Upper lobe of left lung (tissue), 4 donors: ENCODE measurements at regions not wholly inside any gene's neighbourhood (a gene's known extent, or its start where the extent isn't known, plus 50 kb on each side); places are given as distances from the start of the nearest gene placed in this dataset.

Source experiments
- POLR2A ChIP-seq, 4 donors: fragments of 450-650 bp; IDR thresholded peaks; one replicate each; pipeline ENCODE4 v1.5.1; 2016 to 2017; ENCODE audit warnings: antibody characterized with exemption in 4 of 4, mild to moderate bottlenecking in 2 of 4
- POLR2AphosphoS5 ChIP-seq, 2 donors: sonication (generic); formaldehyde crosslinking; IDR thresholded peaks; one replicate each; pipeline ENCODE4 v1.5.1; 2017; ENCODE audit warnings: antibody characterized with exemption in 2 of 2
- TF ChIP-seq, protein P1 (sequence below), 6 experiments: fragments of 450-650 bp in 4 of 6; fragments of 200-600 bp in 2 of 6; sonication (generic) in 2 of 6; IDR thresholded peaks; one replicate each; pipeline ENCODE4 v1.5.1; 2016 to 2019; ENCODE audit warnings: antibody characterized with exemption in 6 of 6

DNA sequence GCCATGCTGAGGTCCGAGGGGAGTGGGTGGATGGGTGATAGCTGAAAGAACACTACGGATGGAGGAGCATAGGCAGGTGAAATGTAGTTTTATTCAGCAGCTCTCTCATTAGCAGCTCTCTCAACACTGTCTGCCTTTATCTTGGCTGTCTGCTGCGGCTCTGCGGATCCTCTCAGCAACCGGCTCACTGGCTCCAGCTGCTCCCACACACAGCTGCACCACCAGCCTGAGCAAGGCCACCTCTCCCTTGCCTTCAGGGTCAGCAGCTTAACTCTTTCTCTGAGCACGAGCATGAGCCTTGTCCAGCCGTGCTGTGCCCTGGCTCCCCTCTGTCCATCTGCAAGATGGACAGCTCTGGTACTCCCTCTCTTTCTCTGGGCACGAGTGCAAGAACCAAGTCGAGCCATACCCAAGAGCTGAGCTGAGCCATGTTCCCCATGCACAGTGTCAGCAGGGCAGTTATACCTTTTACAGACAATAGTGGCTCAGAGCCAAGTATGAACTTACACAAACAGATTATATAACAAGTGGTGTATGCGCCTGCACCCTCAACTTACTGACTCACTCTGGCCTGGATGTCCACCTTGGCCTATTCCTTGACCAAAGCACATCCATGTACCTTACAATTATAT, 108.5 kb downstream of the MACIR start:
- TF ChIP-seq, protein P1, sequence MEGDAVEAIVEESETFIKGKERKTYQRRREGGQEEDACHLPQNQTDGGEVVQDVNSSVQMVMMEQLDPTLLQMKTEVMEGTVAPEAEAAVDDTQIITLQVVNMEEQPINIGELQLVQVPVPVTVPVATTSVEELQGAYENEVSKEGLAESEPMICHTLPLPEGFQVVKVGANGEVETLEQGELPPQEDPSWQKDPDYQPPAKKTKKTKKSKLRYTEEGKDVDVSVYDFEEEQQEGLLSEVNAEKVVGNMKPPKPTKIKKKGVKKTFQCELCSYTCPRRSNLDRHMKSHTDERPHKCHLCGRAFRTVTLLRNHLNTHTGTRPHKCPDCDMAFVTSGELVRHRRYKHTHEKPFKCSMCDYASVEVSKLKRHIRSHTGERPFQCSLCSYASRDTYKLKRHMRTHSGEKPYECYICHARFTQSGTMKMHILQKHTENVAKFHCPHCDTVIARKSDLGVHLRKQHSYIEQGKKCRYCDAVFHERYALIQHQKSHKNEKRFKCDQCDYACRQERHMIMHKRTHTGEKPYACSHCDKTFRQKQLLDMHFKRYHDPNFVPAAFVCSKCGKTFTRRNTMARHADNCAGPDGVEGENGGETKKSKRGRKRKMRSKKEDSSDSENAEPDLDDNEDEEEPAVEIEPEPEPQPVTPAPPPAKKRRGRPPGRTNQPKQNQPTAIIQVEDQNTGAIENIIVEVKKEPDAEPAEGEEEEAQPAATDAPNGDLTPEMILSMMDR (IDR thresholded peaks at IDR 0.05) = no peak
- TF ChIP-seq POLR2A (IDR thresholded peaks at IDR 0.05) (no peak), POLR2AphosphoS5 (IDR thresholded peaks at IDR 0.05) (no peak)
